GM19397 (cell line): ENCODE measurements at regions not wholly inside any gene's neighbourhood (a gene's known extent, or its start where the extent isn't known, plus 50 kb on each side); places are given as distances from the start of the nearest gene placed in this dataset.
"Not testable (repeated sequence)": the region's sequence is repeated elsewhere in the genome, so short reads cannot be mapped to it uniquely, and the experiment has no call there.

Experiments
- ATAC-seq: cut with Tn5 transposase; IDR thresholded peaks from one replicate; pipeline ENCODE4 v1.9.1; 2021; ENCODE audit warnings: mild to moderate bottlenecking, moderate library complexity; ENCODE audit not compliant: unreplicated experiment

DNA sequence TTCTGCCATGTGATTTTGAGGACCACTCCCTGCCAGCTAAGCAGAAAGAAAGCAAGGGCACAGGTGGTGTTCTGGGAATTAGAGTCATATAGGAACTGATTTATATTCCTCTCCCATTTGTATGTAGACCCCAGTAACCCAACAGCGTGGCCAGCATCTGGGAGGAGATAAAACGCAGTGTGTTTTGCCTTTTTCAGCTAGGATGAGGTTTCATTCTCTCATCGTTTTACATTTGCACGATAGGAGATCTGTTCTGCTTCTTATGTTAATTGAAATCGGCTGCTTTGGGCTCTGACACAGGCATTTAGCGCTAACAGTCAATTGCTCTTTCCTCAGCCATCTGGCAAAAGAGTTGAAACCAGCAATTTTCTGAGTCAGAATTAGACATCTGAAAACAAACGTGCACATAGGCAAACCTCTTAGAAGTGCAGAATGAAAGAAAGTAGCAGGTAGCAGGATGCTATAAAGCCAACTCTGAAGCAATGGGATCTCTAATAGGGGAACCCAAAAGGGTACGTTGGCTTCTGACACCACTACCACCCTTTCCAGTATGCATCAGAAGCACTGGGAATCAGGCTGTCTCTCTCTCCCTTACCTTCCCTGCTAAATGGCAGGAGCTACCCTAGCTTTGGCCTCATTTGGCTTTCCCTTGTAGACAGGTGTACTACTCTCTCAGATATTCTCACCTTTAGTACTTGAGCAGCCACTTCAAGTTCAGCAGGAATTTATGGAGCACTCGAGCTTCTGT lies 219.1 kb downstream of the PHLDA1 start:
- ATAC-seq: no peak

DNA sequence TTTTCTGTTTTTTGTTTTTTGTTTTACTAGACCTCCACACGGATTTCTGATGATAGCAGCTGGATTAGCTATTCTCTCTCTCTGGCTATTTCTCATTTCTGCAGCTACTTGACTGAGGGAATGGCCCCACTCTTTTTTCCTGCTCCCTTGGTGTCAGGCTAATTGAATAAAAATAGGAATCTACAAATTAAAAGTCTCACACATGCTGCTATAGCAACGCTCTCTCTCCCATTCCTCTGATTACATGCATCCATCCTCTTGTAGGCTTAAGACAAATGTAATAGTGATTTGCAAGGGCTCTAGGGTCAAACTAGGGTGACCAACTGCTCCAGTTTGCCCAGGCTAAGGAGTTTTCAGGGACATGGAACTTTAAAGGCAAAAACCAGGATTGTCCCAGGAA lies 221.8 kb downstream of the PHLDA1 start:
- ATAC-seq: no peak

- no peak for ATAC-seq
These were observed 224.1 kb downstream of the PHLDA1 start for GRCh38 chr12:75807494-75807893.

GRCh38 chr12:75805905-75806304 lies 225.7 kb downstream of the PHLDA1 start:
- no peak for ATAC-seq

GRCh38 chr12:75805320-75805719 lies 226.3 kb downstream of the PHLDA1 start:
- ATAC-seq: no peak

- no peak for ATAC-seq
These were observed 233.2 kb downstream of the PHLDA1 start for GRCh38 chr12:75798136-75798926.

GRCh38 chr12:75795125-75795524 lies 236.5 kb downstream of the PHLDA1 start:
- ATAC-seq: no peak

DNA sequence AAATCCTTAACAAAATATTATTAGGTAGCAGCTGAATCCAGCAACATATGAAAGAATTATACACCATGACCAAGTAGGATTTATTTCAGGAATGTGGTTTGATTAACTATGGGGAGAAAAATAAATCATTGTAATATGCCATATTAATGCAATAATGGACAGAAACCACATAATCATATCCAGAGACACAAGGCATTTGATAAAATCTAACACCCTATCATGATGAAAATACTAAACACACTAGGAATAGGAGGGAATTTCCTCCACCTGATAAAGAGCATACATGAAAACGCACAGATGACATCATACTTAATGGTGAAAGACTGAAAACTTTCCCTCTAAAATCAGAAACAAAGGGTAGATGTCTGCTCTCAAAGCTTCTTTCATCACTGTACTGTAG lies 238.9 kb downstream of the PHLDA1 start:
- no peak for ATAC-seq

DNA sequence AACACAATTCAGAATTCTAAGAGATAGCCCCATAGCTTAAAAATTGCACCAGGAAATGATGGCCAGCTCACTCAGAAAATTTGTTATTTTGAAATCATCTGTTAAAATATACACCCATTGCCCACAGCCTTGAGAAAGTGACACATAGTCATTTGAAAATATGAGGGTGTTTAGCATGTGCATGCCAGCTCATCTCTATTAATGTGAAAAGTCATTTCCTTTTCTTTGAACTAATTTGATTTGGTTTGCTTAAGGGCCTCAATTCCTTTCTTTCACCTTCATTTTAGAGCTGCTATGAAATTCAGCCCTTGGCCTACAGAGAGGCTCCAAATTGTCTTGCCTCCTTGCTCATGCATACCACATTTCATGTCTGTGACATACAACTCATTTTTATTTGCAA lies 241.4 kb downstream of the PHLDA1 start:
- no peak for ATAC-seq

- not testable (repeated sequence) for ATAC-seq
These were observed 244.4 kb downstream of the PHLDA1 start for GRCh38 chr12:75787146-75787545.

DNA sequence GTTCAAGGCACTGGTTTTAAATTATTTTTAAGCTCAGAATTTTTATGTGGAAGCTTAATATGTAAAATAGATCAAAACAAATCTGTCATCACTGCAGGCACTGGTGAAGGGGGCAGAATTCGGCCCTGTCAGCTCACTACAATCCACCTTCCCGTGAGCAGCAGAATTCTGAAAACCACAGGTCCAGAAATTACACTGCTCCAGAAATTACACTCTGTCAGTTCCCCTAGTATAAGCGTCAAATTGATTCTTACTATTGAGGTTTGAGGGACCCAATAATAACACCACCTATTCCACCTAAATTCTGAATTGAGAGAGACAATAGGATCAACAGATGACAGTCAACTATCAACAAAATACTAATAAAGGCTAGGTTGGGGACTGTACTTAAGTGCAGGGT lies 245.5 kb downstream of the PHLDA1 start:
- no peak for ATAC-seq

DNA sequence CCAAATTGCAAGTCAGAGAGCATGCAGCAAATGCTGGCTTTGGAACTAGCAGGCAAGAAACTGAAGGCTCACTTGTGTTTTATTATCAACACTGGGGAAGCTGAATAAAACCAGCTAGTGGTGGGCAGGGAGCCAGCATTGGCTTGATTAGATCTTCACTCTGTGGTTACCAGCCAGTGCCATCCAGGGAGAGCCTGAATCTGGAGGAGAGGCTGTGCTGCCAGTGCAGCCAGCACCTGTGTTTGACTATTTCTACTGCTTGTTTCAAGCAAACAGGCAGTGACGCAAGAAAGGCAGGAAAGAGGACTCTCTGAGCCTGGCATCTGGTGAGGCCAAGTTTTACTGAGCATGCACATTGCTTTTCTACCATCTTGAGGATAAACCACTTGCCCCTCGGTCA lies 247.0 kb downstream of the PHLDA1 start:
- no peak for ATAC-seq

DNA sequence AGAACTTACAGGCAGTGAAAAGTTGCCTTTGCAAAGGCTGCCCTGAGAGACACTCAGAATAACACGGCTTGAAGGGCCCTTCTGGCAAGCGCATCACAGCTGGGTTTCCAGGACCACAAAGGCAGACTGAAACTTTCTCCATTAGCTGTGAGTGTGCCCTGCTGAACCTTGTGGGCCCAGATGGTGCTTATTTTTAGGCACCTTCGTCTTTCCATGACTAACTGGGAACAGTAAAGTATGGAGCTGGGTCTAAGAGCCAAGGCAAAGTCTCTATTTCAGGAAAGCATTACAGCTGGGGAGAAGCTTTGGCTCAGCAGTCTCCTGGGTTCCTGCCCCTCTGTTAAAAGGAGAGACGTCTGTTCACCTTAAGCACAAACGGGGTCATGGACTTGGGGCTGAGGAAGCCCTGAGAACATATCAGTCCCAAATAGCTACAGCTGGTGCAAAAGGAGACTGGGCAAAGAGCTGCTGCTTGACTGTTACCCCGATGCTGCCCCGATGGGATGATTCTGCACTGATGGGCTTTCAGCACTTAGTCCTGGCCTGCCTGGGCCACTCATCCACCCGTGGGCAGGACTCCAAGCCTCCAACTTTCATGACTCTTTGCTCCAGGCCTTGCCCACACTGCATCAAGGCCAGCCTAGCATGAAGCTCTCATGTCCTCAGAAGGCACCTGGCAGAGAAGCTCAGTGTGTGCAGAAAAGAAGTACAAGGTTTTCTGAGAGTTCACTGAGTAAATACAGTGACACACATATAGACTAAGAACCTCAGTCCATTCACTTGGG lies 248.3 kb downstream of the PHLDA1 start:
- no peak for ATAC-seq

GRCh38 chr12:75782069-75782581 lies 249.5 kb downstream of the PHLDA1 start:
- ATAC-seq: no peak

DNA sequence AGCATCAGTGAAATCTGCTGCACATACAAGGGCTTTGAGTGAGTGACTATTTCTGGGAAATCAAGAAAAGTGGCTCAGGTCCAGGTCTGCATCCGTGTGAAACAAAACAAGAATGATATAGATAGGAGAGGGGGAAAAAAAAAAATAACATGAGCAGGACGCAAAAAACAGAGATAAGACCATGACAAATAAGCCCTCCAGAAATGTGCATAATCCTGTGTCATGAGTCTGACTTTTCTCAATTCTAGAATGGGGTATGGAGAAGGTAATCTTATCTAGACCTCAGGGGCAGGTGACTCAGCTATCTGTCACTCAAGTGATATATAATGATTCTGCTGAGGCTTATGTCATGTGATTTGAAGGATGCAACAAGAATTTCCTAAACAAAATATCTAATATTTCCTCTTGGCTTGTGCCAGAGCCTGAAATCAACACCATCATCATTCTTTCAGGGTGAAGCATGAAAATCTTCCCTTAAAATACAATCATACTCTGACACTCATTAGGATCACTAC lies 250.0 kb downstream of the PHLDA1 start:
- no peak for ATAC-seq

DNA sequence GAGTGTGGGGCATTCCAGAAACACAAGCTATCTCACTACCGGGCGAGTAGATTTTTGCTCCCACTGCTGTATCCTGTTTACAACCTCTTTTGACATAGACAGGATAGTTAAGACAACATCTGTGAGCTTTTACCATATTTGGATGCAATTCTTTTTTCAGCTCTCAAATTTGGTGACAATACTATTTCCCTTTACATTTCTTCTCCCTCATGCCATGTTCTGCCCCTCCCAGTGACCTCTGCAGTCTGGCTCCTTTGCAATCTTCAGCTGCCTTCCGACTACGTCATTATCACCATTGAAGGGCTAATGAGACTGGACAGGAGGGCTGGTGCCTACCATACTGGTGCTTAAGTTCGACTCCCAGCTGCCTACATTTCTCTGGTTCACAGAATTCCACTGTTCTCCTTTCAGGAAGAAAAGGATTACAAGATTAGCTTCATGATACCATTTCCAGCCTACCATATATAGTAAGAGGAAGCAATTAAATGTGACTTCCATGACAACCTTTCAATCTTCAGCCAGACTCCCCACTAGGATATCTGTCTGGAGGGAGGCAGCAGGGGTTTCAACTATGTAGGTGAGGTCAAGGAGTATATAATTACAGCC lies 251.6 kb downstream of the PHLDA1 start:
- ATAC-seq: no peak

DNA sequence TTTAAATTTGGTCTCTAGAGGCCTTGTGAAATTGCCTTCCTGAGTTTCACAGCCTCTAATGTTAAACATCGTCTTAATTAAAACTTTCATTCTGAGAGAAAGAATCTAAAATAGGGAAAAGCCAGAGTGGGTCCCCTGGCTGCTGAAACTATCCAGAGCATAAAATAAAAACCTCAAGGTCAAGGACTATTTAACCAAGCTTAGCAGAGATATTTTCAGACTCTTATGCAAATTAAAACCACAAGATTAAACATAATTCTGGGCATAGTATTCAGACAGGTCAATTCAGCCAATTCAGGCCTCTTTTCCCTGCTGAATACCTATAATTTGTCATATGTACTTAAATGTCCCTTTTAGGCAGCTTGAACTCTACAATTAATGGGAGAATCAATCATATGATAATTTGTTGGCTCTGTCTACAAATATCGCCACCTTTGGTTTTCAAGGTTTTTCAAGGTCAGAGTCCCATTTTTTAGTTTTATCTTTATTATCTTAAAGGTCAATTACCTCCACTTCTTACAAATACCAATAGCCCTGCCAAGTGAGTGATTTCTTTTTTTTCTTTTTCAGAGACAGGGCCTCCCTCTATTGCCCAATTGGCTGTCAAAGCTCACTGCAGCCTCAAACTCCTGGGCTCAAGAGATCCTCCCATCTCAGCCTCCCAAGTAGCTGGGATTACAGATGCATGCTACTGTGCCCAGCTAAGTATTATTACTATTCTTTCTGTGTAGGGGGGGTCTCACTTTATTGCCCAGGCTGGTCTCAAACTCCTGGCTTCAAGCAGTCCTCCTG lies 257.1 kb downstream of the PHLDA1 start:
- peak; percentile 55 for ATAC-seq

DNA sequence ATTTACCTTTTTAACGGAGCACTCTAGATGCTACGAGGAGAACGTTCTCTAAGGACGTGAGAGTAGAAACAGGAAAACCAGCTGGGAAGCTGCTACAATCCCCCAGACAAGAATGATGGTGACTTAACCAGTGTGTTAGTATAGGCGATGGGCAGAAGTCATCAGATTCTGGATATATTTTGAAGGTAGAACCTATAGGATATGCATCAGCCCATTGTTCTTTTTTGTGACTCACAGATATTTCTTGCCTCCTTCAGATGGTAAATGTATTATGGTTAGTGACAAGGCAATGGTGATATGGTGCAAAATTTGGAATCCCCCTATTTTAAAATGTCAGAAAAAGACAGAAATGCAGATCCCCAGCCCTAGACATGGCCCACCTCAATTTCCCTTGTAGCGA lies 258.2 kb downstream of the PHLDA1 start:
- no peak for ATAC-seq

- no peak for ATAC-seq
These were observed 259.6 kb upstream of the KRR1 start for GRCh38 chr12:75771023-75771422.

DNA sequence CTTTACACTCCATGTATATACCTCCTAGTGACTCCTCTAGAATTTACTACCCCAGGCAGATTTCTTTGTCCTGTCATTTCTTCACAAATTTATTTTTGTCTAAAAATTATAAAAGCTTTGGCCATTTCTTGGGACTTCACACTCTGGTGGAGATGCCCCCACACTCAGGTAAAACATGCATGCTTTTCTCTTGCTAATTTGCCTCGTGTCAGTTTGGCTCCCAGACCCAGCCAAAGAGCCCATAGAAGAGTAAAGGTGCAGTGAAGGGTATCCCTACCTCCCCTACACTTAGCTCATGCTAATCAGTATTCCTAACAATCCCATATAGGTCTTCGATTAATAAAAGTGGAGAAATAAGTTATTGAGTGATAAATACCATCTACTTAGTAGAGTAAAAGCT lies 256.5 kb upstream of the KRR1 start:
- ATAC-seq: no peak
